Endothelial cell of umbilical vein (primary cell): ENCODE measurements at regions not wholly inside any gene's neighbourhood (a gene's known extent, or its start where the extent isn't known, plus 50 kb on each side); places are given as distances from the start of the nearest gene placed in this dataset.

Source experiments
- BruUV-seq: library from RNA; stranded (reverse); fragments of 400-500 nt; replicated peaks from 2 replicates; lab custom pipeline; 2021; lab: Mats Ljungman, UMichigan
- CTCF ChIA-PET: fragments of 300-600, 350-600 bp; sonication (Branson Sonifier 250); formaldehyde crosslinking; loops from one replicate; lab custom pipeline; 2021; ENCODE audit warnings: antibody characterized with exemption, inconsistent platforms; lab: Charles Lee
- POLR2A ChIA-PET: fragments of 300-600, 350-600 bp; sonication (Branson Sonifier 250); formaldehyde crosslinking; loops from one replicate; lab custom pipeline; 2021; ENCODE audit warnings: antibody characterized with exemption, inconsistent platforms; lab: Charles Lee
- DNase-seq: peaks from one replicate; pipeline ENCODE4 v3.0.0-alpha.2; 2011; ENCODE audit warnings: low read depth, low spot score
- FAIRE-seq: peaks from 2 replicates; lab custom pipeline; 2011; peaks lifted over from hg19 to GRCh38; lab: Jason Lieb, UNC
- H2AFZ ChIP-seq: 2 replicates; pipeline ENCODE4 v1.6.0; 2012; ENCODE audit warnings: low read depth, low read length, control low read depth, inconsistent platforms
- H3K27ac ChIP-seq: 2 replicates; pipeline ENCODE4 v1.5.1; 2011; ENCODE audit warnings: low read depth, mild to moderate bottlenecking, control low read depth, low read length, moderate library complexity; ENCODE audit not compliant: insufficient read depth
- H3K27me3 ChIP-seq, 2 experiments: 2 replicates each; pipeline versions ENCODE4 v1.6.0 to v1.6.1; 2011; ENCODE audit warnings: low read length in 2 of 2, mixed read lengths in 1 of 2; ENCODE audit not compliant: control insufficient read depth in 2 of 2, insufficient read depth in 2 of 2
- H3K36me3 ChIP-seq, 2 experiments: 2 replicates in 1 of 2; 3 replicates in 1 of 2; pipeline ENCODE4 v1.5.1; 2011; ENCODE audit warnings: low read length in 2 of 2, mild to moderate bottlenecking in 1 of 2, moderate library complexity in 1 of 2; ENCODE audit not compliant: control insufficient read depth in 2 of 2, insufficient read depth in 2 of 2; ENCODE audit errors: extremely low read depth in 1 of 2
- H3K4me1 ChIP-seq: 3 replicates; pipeline ENCODE4 v1.5.1; 2011; ENCODE audit warnings: mild to moderate bottlenecking, low read length; ENCODE audit not compliant: control insufficient read depth, insufficient read depth; ENCODE audit errors: extremely low read depth
- H3K4me2 ChIP-seq: 2 replicates; pipeline ENCODE4 v1.6.1; 2011; ENCODE audit warnings: low read length, control low read depth, mixed read lengths; ENCODE audit not compliant: insufficient read depth
- H3K4me3 ChIP-seq, 3 experiments: fragments of 200-600 bp in 1 of 3; sonication (generic), shearing (Covaris generic) in 1 of 3; replicated peaks in 1 of 3; 2 replicates each; pipeline ENCODE4 v1.5.1; 2011 to 2016; ENCODE audit warnings: control low read depth in 3 of 3, low read length in 3 of 3, mild to moderate bottlenecking in 2 of 3, inconsistent platforms in 1 of 3, low read depth in 1 of 3, moderate library complexity in 1 of 3; ENCODE audit not compliant: insufficient read depth in 1 of 3
- H3K79me2 ChIP-seq: 2 replicates; pipeline ENCODE4 v1.6.0; 2012; ENCODE audit warnings: low read length, inconsistent platforms; ENCODE audit not compliant: control insufficient read depth, insufficient read depth
- H3K9ac ChIP-seq: replicated peaks from 2 replicates; pipeline ENCODE3; 2011; ENCODE audit warnings: low read length, control low read depth; ENCODE audit not compliant: insufficient read depth; ENCODE audit errors: extremely low read depth
- H3K9me1 ChIP-seq: replicated peaks from 3 replicates; pipeline ENCODE4 v1.6.0; 2011; ENCODE audit warnings: mild to moderate bottlenecking, low read length; ENCODE audit not compliant: control insufficient read depth, insufficient read depth; ENCODE audit errors: extremely low read depth
- H3K9me3 ChIP-seq: replicated peaks from 2 replicates; pipeline ENCODE4 v1.5.1; 2012; ENCODE audit warnings: low read length, inconsistent platforms; ENCODE audit not compliant: control insufficient read depth, insufficient read depth
- H4K20me1 ChIP-seq: replicated peaks from 2 replicates; pipeline ENCODE3; 2011; ENCODE audit warnings: mild to moderate bottlenecking, low read length; ENCODE audit not compliant: control insufficient read depth, insufficient read depth; ENCODE audit errors: extremely low read depth
- EZH2 ChIP-seq: IDR thresholded peaks from 2 replicates; pipeline ENCODE4 v1.6.1; 2012; ENCODE audit warnings: borderline replicate concordance, low read depth, mild to moderate bottlenecking, moderate library complexity, low read length, inconsistent platforms; ENCODE audit not compliant: severe bottlenecking
- FOS ChIP-seq: IDR thresholded peaks from 2 replicates; pipeline ENCODE4 v1.6.1; 2011; ENCODE audit warnings: mild to moderate bottlenecking, low read length, moderate library complexity, borderline replicate concordance; ENCODE audit not compliant: insufficient read depth
- JUN ChIP-seq: IDR thresholded peaks from 2 replicates; pipeline ENCODE4 v1.6.1; 2011; ENCODE audit warnings: borderline replicate concordance, low read depth; ENCODE audit not compliant: insufficient read length, insufficient read depth
- MYC ChIP-seq: IDR thresholded peaks from one replicate; pipeline ENCODE4 v1.6.1; 2011; ENCODE audit warnings: mild to moderate bottlenecking, low read depth, low read length
- POLR2A ChIP-seq: IDR thresholded peaks from 2 replicates; pipeline ENCODE4 v1.6.1; 2012; ENCODE audit warnings: low read depth, mild to moderate bottlenecking, control low read depth, low read length
- POLR2AphosphoS5 ChIP-seq: IDR thresholded peaks from 2 replicates; pipeline ENCODE4 v1.6.1; 2012; ENCODE audit warnings: low read depth, mild to moderate bottlenecking, control low read depth, low read length, moderate library complexity; ENCODE audit not compliant: insufficient read depth
- dilution Hi-C: fragments of 300-500 bp; cut with MboI; formaldehyde crosslinking; loops from one replicate; pipeline ENCODE4 v1.15.0; 2019; ENCODE audit warnings: low sequenced_read_pairs; ENCODE audit not compliant: extremely low pct_ligation_motif_present
- intact Hi-C: fragments of 100-400 bp; cut with micrococcal nuclease; formaldehyde crosslinking; loops from one replicate; pipeline ENCODE4 v1.10.0; 2022
- TF ChIP-seq, protein P1 (sequence below), 2 donors: IDR thresholded peaks; 1 replicate in 1 of 2; 2 replicates in 1 of 2; pipeline ENCODE4 v1.5.1; 2011; ENCODE audit warnings: low read length in 2 of 2, mild to moderate bottlenecking in 2 of 2, moderate library complexity in 2 of 2, control low read depth in 1 of 2, inconsistent platforms in 1 of 2, low read depth in 1 of 2; ENCODE audit not compliant: insufficient read depth in 1 of 2; ENCODE audit errors: extremely low read depth in 1 of 2
- TF ChIP-seq, protein P2 (sequence below): IDR thresholded peaks from 2 replicates; pipeline ENCODE4 v1.6.1; 2011; ENCODE audit not compliant: insufficient read depth, insufficient read length

DNA sequence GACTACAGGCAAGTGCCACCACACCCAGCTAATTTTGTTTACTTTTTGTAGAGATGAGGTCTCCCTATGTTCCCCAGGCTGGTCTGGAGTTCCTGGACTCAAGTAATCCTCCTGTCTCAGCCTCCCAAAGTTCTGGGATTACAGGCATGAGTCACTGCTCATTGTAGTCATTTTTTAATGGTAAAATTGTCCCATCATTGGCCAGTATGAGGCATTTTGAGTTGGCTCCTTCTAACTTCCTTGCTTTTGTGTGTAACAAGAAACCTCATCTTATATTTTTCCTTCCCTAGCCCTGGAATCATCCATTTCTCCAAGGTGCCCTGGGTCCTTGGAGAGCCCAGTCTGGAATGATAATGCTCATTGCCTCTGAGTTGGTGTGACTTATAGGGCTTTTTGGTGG is 148.5 kb downstream of the INHBB start:
- no peak for DNase-seq
- CTCF ChIA-PET, result interaction anchor here (0.6 to 2.1 kb wide), 2 partner anchors 14 to 27 kb away, joined by 3 to 4 read pairs; no protein-coding TSS in a partner anchor
- no peaks in the 10 kb centered on the region for H3K9me3 ChIP-seq
- no peaks in the 10 kb centered on the region for H3K4me1 ChIP-seq
- no peak overlapping the region for H3K4me3 ChIP-seq
- H3K4me2 ChIP-seq, result no peak overlapping the region
- BruUV-seq, result no TSS peak
- H3K79me2 ChIP-seq, result no peaks in the 10 kb centered on the region
- FAIRE-seq, result no peak
- intact Hi-C loops (no loop called here), dilution Hi-C loops (no loop called here)
- no peaks in the 10 kb centered on the region for H4K20me1 ChIP-seq
- no peaks in the 10 kb centered on the region for H3K36me3 ChIP-seq
- H2AFZ ChIP-seq, result no peak overlapping the region
- POLR2A ChIA-PET, result no interaction called here
- H3K27ac ChIP-seq, result no peak overlapping the region
- H3K9ac ChIP-seq, result no peak overlapping the region
- TF ChIP-seq MYC, result no peak
- no peak for TF ChIP-seq EZH2
- no peak for TF ChIP-seq JUN
- TF ChIP-seq, protein P1, sequence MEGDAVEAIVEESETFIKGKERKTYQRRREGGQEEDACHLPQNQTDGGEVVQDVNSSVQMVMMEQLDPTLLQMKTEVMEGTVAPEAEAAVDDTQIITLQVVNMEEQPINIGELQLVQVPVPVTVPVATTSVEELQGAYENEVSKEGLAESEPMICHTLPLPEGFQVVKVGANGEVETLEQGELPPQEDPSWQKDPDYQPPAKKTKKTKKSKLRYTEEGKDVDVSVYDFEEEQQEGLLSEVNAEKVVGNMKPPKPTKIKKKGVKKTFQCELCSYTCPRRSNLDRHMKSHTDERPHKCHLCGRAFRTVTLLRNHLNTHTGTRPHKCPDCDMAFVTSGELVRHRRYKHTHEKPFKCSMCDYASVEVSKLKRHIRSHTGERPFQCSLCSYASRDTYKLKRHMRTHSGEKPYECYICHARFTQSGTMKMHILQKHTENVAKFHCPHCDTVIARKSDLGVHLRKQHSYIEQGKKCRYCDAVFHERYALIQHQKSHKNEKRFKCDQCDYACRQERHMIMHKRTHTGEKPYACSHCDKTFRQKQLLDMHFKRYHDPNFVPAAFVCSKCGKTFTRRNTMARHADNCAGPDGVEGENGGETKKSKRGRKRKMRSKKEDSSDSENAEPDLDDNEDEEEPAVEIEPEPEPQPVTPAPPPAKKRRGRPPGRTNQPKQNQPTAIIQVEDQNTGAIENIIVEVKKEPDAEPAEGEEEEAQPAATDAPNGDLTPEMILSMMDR (IDR thresholded peaks at IDR 0.05; ENCODE audit: extremely low read depth in 1 of 2, insufficient read depth in 1 of 2, low read depth in 1 of 2, low read length in 2 of 2), result no peak
- TF ChIP-seq, protein P2, sequence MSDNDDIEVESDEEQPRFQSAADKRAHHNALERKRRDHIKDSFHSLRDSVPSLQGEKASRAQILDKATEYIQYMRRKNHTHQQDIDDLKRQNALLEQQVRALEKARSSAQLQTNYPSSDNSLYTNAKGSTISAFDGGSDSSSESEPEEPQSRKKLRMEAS, result no peak
- TF ChIP-seq POLR2AphosphoS5, result no peak
- TF ChIP-seq POLR2A, result no peak
- TF ChIP-seq FOS, result no peak
- H3K9me1 ChIP-seq, result no peaks in the 10 kb centered on the region
- peaks cover 4 to 7% of the 10 kb centered on the region in 2 experiments for H3K27me3 ChIP-seq
